Brain microvascular endothelial cell (primary cell): ENCODE measurements at regions not wholly inside any gene's neighbourhood (a gene's known extent, or its start where the extent isn't known, plus 50 kb on each side); places are given as distances from the start of the nearest gene placed in this dataset.

Experiments used
- DNase-seq: peaks from one replicate; pipeline ENCODE4 v3.0.0-alpha.2; 2020
- H3K27ac ChIP-seq: fragments of 250-450 bp; sonication (Bioruptor Pico); 2 replicates; pipeline ENCODE4 v1.5.1; 2020; ENCODE audit warnings: mild to moderate bottlenecking, moderate library complexity
- H3K27me3 ChIP-seq: fragments of 250-450 bp; sonication (Bioruptor Pico); replicated peaks from 2 replicates; pipeline ENCODE4 v1.5.1; 2020; ENCODE audit warnings: mild to moderate bottlenecking
- H3K36me3 ChIP-seq: fragments of 250-450 bp; sonication (Bioruptor Pico); replicated peaks from 2 replicates; pipeline ENCODE4 v1.5.1; 2020; ENCODE audit warnings: mild to moderate bottlenecking
- H3K4me3 ChIP-seq: 2 replicates; pipeline ENCODE4 v1.5.1; 2011; ENCODE audit warnings: low read depth, mild to moderate bottlenecking, control low read depth, low read length, moderate library complexity
- CTCF ChIP-seq: IDR thresholded peaks from 2 replicates; pipeline ENCODE4 v1.5.1; 2011; ENCODE audit warnings: low read depth, mild to moderate bottlenecking, moderate library complexity, low read length, control low read depth, inconsistent platforms; ENCODE audit errors: missing control alignments
- in situ Hi-C: cut with HindIII; loops from 2 replicates; pipeline ENCODE4 v1.10.0; 2017; ENCODE audit warnings: low sequenced_read_pairs, low pct_ligation_motif_present

GRCh38 chr22:48039326-48039725 lies 1276.9 kb downstream of the TBC1D22A start:
- Histone ChIP-seq H3K36me3 (no peaks in the 10 kb centered on the region), H3K27ac (no peak overlapping the region), H3K27me3 (no peaks in the 10 kb centered on the region), H3K4me3 (no peak overlapping the region)
- TF ChIP-seq CTCF = no peak
- in situ Hi-C loops = no loop called here
- no peak for DNase-seq

- TF ChIP-seq CTCF = no peak
- Histone ChIP-seq H3K27me3 (no peaks in the 10 kb centered on the region), H3K36me3 (no peaks in the 10 kb centered on the region), H3K27ac (no peak overlapping the region), H3K4me3 (no peak overlapping the region)
- in situ Hi-C loops = no loop called here
- DNase-seq = no peak
Measured at GRCh38 chr22:48037618-48038017, 1275.2 kb downstream of the TBC1D22A start.

GRCh38 chr22:48035897-48036296 lies 1273.4 kb downstream of the TBC1D22A start:
- in situ Hi-C loops = no loop called here
- Histone ChIP-seq H3K27me3 (no peaks in the 10 kb centered on the region), H3K27ac (no peak overlapping the region), H3K4me3 (no peak overlapping the region), H3K36me3 (no peaks in the 10 kb centered on the region)
- no peak for TF ChIP-seq CTCF
- no peak for DNase-seq

GRCh38 chr22:48031589-48031988 lies 1269.1 kb downstream of the TBC1D22A start:
- in situ Hi-C loops = no loop called here
- no peak for DNase-seq
- no peaks in the 10 kb centered on the region for H3K27me3 ChIP-seq
- no peaks in the 10 kb centered on the region for H3K36me3 ChIP-seq
- no peak overlapping the region for H3K4me3 ChIP-seq
- no peak overlapping the region for H3K27ac ChIP-seq
- TF ChIP-seq CTCF = no peak

GRCh38 chr22:48025096-48025495 lies 1262.6 kb downstream of the TBC1D22A start:
- Histone ChIP-seq H3K27me3 (no peaks in the 10 kb centered on the region), H3K27ac (no peak overlapping the region), H3K36me3 (no peaks in the 10 kb centered on the region), H3K4me3 (no peak overlapping the region)
- in situ Hi-C loops = no loop called here
- DNase-seq = no peak
- TF ChIP-seq CTCF = no peak

GRCh38 chr22:48021991-48022401 lies 1259.5 kb downstream of the TBC1D22A start:
- no peak for TF ChIP-seq CTCF
- no peaks in the 10 kb centered on the region for H3K36me3 ChIP-seq
- no peak overlapping the region for H3K27ac ChIP-seq
- in situ Hi-C loops = no loop called here
- no peak for DNase-seq
- no peaks in the 10 kb centered on the region for H3K27me3 ChIP-seq
- no peak overlapping the region for H3K4me3 ChIP-seq
